NCI-H187 treated with DMSO at 0.1 percent for 48 hours (cell line): ENCODE measurements at regions not wholly inside any gene's neighbourhood (a gene's known extent, or its start where the extent isn't known, plus 50 kb on each side); places are given as distances from the start of the nearest gene placed in this dataset.
A peak's percentile ranks its signal among the peaks of the same experiment; 100 is the strongest.
"Not testable (repeated sequence)": the region's sequence is repeated elsewhere in the genome, so short reads cannot be mapped to it uniquely, and the experiment has no call there.

Source experiments
- DNase-seq: peaks from one replicate; lab custom pipeline; 2025; lab: John Stamatoyannopoulos, UW

GRCh38 chr2:55124682-55125081 lies 74.4 kb upstream of the RTN4 start:
- not testable (repeated sequence) for DNase-seq

- no peak for DNase-seq
These were observed 73.6 kb upstream of the RTN4 start for GRCh38 chr2:55123851-55124269.

- DNase-seq = no peak
These were observed 70.5 kb upstream of the RTN4 start for GRCh38 chr2:55120634-55121359.

- DNase-seq = no peak
These were observed 69.6 kb upstream of the RTN4 start for GRCh38 chr2:55119711-55120487.

- DNase-seq = no peak
These were observed 68.4 kb upstream of the RTN4 start for GRCh38 chr2:55118643-55119083.

GRCh38 chr2:55116966-55117365 lies 66.7 kb upstream of the RTN4 start:
- DNase-seq = no peak

GRCh38 chr2:55116598-55116964 lies 66.3 kb upstream of the RTN4 start:
- DNase-seq = no peak

GRCh38 chr2:55115761-55116597 lies 65.7 kb upstream of the RTN4 start:
- DNase-seq = no peak

GRCh38 chr2:55114597-55114996 lies 64.3 kb upstream of the RTN4 start:
- DNase-seq = no peak

GRCh38 chr2:55114082-55114481 lies 63.8 kb upstream of the RTN4 start:
- no peak for DNase-seq

GRCh38 chr2:55112229-55113031 lies 62.2 kb upstream of the RTN4 start:
- peak; percentile 46 for DNase-seq

- DNase-seq = peak; percentile 98
These were observed 61.4 kb upstream of the RTN4 start for GRCh38 chr2:55111570-55112228.

- no peak for DNase-seq
These were observed 60.9 kb upstream of the RTN4 start for GRCh38 chr2:55111230-55111569.

GRCh38 chr2:55109219-55109891 lies 59.1 kb upstream of the RTN4 start:
- DNase-seq = no peak

- DNase-seq = no peak
These were observed 58.4 kb upstream of the RTN4 start for GRCh38 chr2:55108456-55109160.

GRCh38 chr2:55107436-55107835 lies 57.2 kb upstream of the RTN4 start:
- no peak for DNase-seq

- no peak for DNase-seq
These were observed 55.9 kb upstream of the RTN4 start for GRCh38 chr2:55106148-55106547.

GRCh38 chr2:55105456-55105855 lies 55.2 kb upstream of the RTN4 start:
- no peak for DNase-seq

- no peak for DNase-seq
These were observed 52.8 kb upstream of the RTN4 start for GRCh38 chr2:55103046-55103445.
